HG03045 (cell line): ENCODE measurements at regions not wholly inside any gene's neighbourhood (a gene's known extent, or its start where the extent isn't known, plus 50 kb on each side); places are given as distances from the start of the nearest gene placed in this dataset.

Source experiments
- ATAC-seq: cut with Tn5 transposase; IDR thresholded peaks from one replicate; pipeline ENCODE4 v1.9.1; 2021; ENCODE audit warnings: mild to moderate bottlenecking, moderate library complexity; ENCODE audit not compliant: unreplicated experiment

- no peak for ATAC-seq
Measured at GRCh38 chr2:235345745-235346144, 148.1 kb upstream of the AGAP1 start.

- no peak for ATAC-seq
Measured at GRCh38 chr2:235347691-235348090, 146.2 kb upstream of the AGAP1 start.

- no peak for ATAC-seq
Measured at GRCh38 chr2:235348329-235348728, 145.5 kb upstream of the AGAP1 start.

GRCh38 chr2:235350234-235350633 lies 143.6 kb upstream of the AGAP1 start:
- no peak for ATAC-seq

- no peak for ATAC-seq
Measured at GRCh38 chr2:235352541-235352940, 141.3 kb upstream of the AGAP1 start.

GRCh38 chr2:235357881-235358280 lies 136.0 kb upstream of the AGAP1 start:
- no peak for ATAC-seq

- ATAC-seq = no peak
Measured at GRCh38 chr2:235358981-235359471, 134.8 kb upstream of the AGAP1 start.

- no peak for ATAC-seq
Measured at GRCh38 chr2:235360446-235360845, 133.4 kb upstream of the AGAP1 start.

- no peak for ATAC-seq
Measured at GRCh38 chr2:235365743-235366142, 128.1 kb upstream of the AGAP1 start.

- ATAC-seq = no peak
Measured at GRCh38 chr2:235366390-235366789, 127.5 kb upstream of the AGAP1 start.

- ATAC-seq = no peak
Measured at GRCh38 chr2:235366807-235367206, 127.0 kb upstream of the AGAP1 start.

- no peak for ATAC-seq
Measured at GRCh38 chr2:235371018-235371417, 122.8 kb upstream of the AGAP1 start.

GRCh38 chr2:235373171-235373570 lies 120.7 kb upstream of the AGAP1 start:
- no peak for ATAC-seq

GRCh38 chr2:235377176-235377575 lies 116.7 kb upstream of the AGAP1 start:
- no peak for ATAC-seq

- ATAC-seq = no peak
Measured at GRCh38 chr2:235378246-235378645, 115.6 kb upstream of the AGAP1 start.

- ATAC-seq = no peak
Measured at GRCh38 chr2:235378944-235379343, 114.9 kb upstream of the AGAP1 start.

GRCh38 chr2:235381261-235381912 lies 112.5 kb upstream of the AGAP1 start:
- ATAC-seq = no peak

GRCh38 chr2:235382179-235382578 lies 111.7 kb upstream of the AGAP1 start:
- no peak for ATAC-seq

GRCh38 chr2:235382601-235383000 lies 111.2 kb upstream of the AGAP1 start:
- ATAC-seq = no peak

- no peak for ATAC-seq
Measured at GRCh38 chr2:235383272-235383843, 110.5 kb upstream of the AGAP1 start.

- ATAC-seq = no peak
Measured at GRCh38 chr2:235384624-235385023, 109.2 kb upstream of the AGAP1 start.

- ATAC-seq = no peak
Measured at GRCh38 chr2:235389626-235390025, 104.2 kb upstream of the AGAP1 start.
